ENCODE measurements at regions not wholly inside any gene's neighbourhood (a gene's known extent, or its start where the extent isn't known, plus 50 kb on each side); places are given as distances from the start of the nearest gene placed in this dataset.

DNA sequence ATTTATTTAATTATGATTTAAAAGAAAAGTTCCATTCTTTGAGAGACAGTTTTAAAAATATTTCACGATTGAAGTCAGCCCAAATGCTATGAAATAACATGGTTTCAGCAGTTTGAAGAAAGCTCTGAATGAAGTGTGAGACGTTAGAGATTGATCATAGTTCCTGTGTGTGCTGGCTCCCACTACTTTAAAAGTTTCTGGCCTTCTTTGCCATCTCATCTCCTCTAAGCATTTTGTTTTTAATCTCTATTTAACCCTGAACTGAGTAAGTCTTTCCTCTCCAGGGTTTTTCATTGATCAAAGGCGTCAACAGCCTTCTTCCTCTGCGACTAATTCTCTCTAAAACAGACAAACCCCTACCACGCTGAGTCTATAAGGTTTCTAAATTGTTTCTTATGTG is 225.3 kb upstream of the B3GALT2 start:
- no peak for TF ChIP-seq EZH2phosphoT487 (IDR thresholded peaks at IDR 0.05; ENCODE audit: borderline replicate concordance, low read depth, low read length)
- TF ChIP-seq, protein P1, sequence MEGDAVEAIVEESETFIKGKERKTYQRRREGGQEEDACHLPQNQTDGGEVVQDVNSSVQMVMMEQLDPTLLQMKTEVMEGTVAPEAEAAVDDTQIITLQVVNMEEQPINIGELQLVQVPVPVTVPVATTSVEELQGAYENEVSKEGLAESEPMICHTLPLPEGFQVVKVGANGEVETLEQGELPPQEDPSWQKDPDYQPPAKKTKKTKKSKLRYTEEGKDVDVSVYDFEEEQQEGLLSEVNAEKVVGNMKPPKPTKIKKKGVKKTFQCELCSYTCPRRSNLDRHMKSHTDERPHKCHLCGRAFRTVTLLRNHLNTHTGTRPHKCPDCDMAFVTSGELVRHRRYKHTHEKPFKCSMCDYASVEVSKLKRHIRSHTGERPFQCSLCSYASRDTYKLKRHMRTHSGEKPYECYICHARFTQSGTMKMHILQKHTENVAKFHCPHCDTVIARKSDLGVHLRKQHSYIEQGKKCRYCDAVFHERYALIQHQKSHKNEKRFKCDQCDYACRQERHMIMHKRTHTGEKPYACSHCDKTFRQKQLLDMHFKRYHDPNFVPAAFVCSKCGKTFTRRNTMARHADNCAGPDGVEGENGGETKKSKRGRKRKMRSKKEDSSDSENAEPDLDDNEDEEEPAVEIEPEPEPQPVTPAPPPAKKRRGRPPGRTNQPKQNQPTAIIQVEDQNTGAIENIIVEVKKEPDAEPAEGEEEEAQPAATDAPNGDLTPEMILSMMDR (conservative IDR thresholded peaks at IDR 0.05; ENCODE audit: low read length) = no peak
